Endothelial cell of umbilical vein (primary cell): ENCODE measurements at regions not wholly inside any gene's neighbourhood (a gene's known extent, or its start where the extent isn't known, plus 50 kb on each side); places are given as distances from the start of the nearest gene placed in this dataset.

Experiments used
- BruUV-seq: library from RNA; stranded (reverse); fragments of 400-500 nt; replicated peaks from 2 replicates; lab custom pipeline; 2021; lab: Mats Ljungman, UMichigan
- CTCF ChIA-PET: fragments of 300-600, 350-600 bp; sonication (Branson Sonifier 250); formaldehyde crosslinking; loops from one replicate; lab custom pipeline; 2021; ENCODE audit warnings: antibody characterized with exemption, inconsistent platforms; lab: Charles Lee
- POLR2A ChIA-PET: fragments of 300-600, 350-600 bp; sonication (Branson Sonifier 250); formaldehyde crosslinking; loops from one replicate; lab custom pipeline; 2021; ENCODE audit warnings: antibody characterized with exemption, inconsistent platforms; lab: Charles Lee
- DNase-seq: peaks from one replicate; pipeline ENCODE4 v3.0.0-alpha.2; 2011; ENCODE audit warnings: low read depth, low spot score
- FAIRE-seq: peaks from 2 replicates; lab custom pipeline; 2011; peaks lifted over from hg19 to GRCh38; lab: Jason Lieb, UNC
- H2AFZ ChIP-seq: 2 replicates; pipeline ENCODE4 v1.6.0; 2012; ENCODE audit warnings: low read depth, low read length, control low read depth, inconsistent platforms
- H3K27ac ChIP-seq: 2 replicates; pipeline ENCODE4 v1.5.1; 2011; ENCODE audit warnings: low read depth, mild to moderate bottlenecking, control low read depth, low read length, moderate library complexity; ENCODE audit not compliant: insufficient read depth
- H3K27me3 ChIP-seq, 2 experiments: 2 replicates each; pipeline versions ENCODE4 v1.6.0 to v1.6.1; 2011; ENCODE audit warnings: low read length in 2 of 2, mixed read lengths in 1 of 2; ENCODE audit not compliant: control insufficient read depth in 2 of 2, insufficient read depth in 2 of 2
- H3K36me3 ChIP-seq, 2 experiments: 2 replicates in 1 of 2; 3 replicates in 1 of 2; pipeline ENCODE4 v1.5.1; 2011; ENCODE audit warnings: low read length in 2 of 2, mild to moderate bottlenecking in 1 of 2, moderate library complexity in 1 of 2; ENCODE audit not compliant: control insufficient read depth in 2 of 2, insufficient read depth in 2 of 2; ENCODE audit errors: extremely low read depth in 1 of 2
- H3K4me1 ChIP-seq: 3 replicates; pipeline ENCODE4 v1.5.1; 2011; ENCODE audit warnings: mild to moderate bottlenecking, low read length; ENCODE audit not compliant: control insufficient read depth, insufficient read depth; ENCODE audit errors: extremely low read depth
- H3K4me2 ChIP-seq: 2 replicates; pipeline ENCODE4 v1.6.1; 2011; ENCODE audit warnings: low read length, control low read depth, mixed read lengths; ENCODE audit not compliant: insufficient read depth
- H3K4me3 ChIP-seq, 3 experiments: fragments of 200-600 bp in 1 of 3; sonication (generic), shearing (Covaris generic) in 1 of 3; replicated peaks in 1 of 3; 2 replicates each; pipeline ENCODE4 v1.5.1; 2011 to 2016; ENCODE audit warnings: control low read depth in 3 of 3, low read length in 3 of 3, mild to moderate bottlenecking in 2 of 3, inconsistent platforms in 1 of 3, low read depth in 1 of 3, moderate library complexity in 1 of 3; ENCODE audit not compliant: insufficient read depth in 1 of 3
- H3K79me2 ChIP-seq: 2 replicates; pipeline ENCODE4 v1.6.0; 2012; ENCODE audit warnings: low read length, inconsistent platforms; ENCODE audit not compliant: control insufficient read depth, insufficient read depth
- H3K9ac ChIP-seq: replicated peaks from 2 replicates; pipeline ENCODE3; 2011; ENCODE audit warnings: low read length, control low read depth; ENCODE audit not compliant: insufficient read depth; ENCODE audit errors: extremely low read depth
- H3K9me1 ChIP-seq: replicated peaks from 3 replicates; pipeline ENCODE4 v1.6.0; 2011; ENCODE audit warnings: mild to moderate bottlenecking, low read length; ENCODE audit not compliant: control insufficient read depth, insufficient read depth; ENCODE audit errors: extremely low read depth
- H3K9me3 ChIP-seq: replicated peaks from 2 replicates; pipeline ENCODE4 v1.5.1; 2012; ENCODE audit warnings: low read length, inconsistent platforms; ENCODE audit not compliant: control insufficient read depth, insufficient read depth
- H4K20me1 ChIP-seq: replicated peaks from 2 replicates; pipeline ENCODE3; 2011; ENCODE audit warnings: mild to moderate bottlenecking, low read length; ENCODE audit not compliant: control insufficient read depth, insufficient read depth; ENCODE audit errors: extremely low read depth
- EZH2 ChIP-seq: IDR thresholded peaks from 2 replicates; pipeline ENCODE4 v1.6.1; 2012; ENCODE audit warnings: borderline replicate concordance, low read depth, mild to moderate bottlenecking, moderate library complexity, low read length, inconsistent platforms; ENCODE audit not compliant: severe bottlenecking
- FOS ChIP-seq: IDR thresholded peaks from 2 replicates; pipeline ENCODE4 v1.6.1; 2011; ENCODE audit warnings: mild to moderate bottlenecking, low read length, moderate library complexity, borderline replicate concordance; ENCODE audit not compliant: insufficient read depth
- GATA2 ChIP-seq: IDR thresholded peaks from 2 replicates; pipeline ENCODE4 v1.7.0; 2011; ENCODE audit warnings: low read depth, mild to moderate bottlenecking, moderate library complexity, mixed read lengths, low read length; ENCODE audit not compliant: insufficient read length, insufficient read depth
- JUN ChIP-seq: IDR thresholded peaks from 2 replicates; pipeline ENCODE4 v1.6.1; 2011; ENCODE audit warnings: borderline replicate concordance, low read depth; ENCODE audit not compliant: insufficient read length, insufficient read depth
- MYC ChIP-seq: IDR thresholded peaks from one replicate; pipeline ENCODE4 v1.6.1; 2011; ENCODE audit warnings: mild to moderate bottlenecking, low read depth, low read length
- POLR2A ChIP-seq: IDR thresholded peaks from 2 replicates; pipeline ENCODE4 v1.6.1; 2012; ENCODE audit warnings: low read depth, mild to moderate bottlenecking, control low read depth, low read length
- POLR2AphosphoS5 ChIP-seq: IDR thresholded peaks from 2 replicates; pipeline ENCODE4 v1.6.1; 2012; ENCODE audit warnings: low read depth, mild to moderate bottlenecking, control low read depth, low read length, moderate library complexity; ENCODE audit not compliant: insufficient read depth
- dilution Hi-C: fragments of 300-500 bp; cut with MboI; formaldehyde crosslinking; loops from one replicate; pipeline ENCODE4 v1.15.0; 2019; ENCODE audit warnings: low sequenced_read_pairs; ENCODE audit not compliant: extremely low pct_ligation_motif_present
- intact Hi-C: fragments of 100-400 bp; cut with micrococcal nuclease; formaldehyde crosslinking; loops from one replicate; pipeline ENCODE4 v1.10.0; 2022
- TF ChIP-seq, protein P1 (sequence below): IDR thresholded peaks from 2 replicates; pipeline ENCODE4 v1.6.1; 2011; ENCODE audit not compliant: insufficient read depth, insufficient read length
- TF ChIP-seq, protein P2 (sequence below), 2 donors: IDR thresholded peaks; 1 replicate in 1 of 2; 2 replicates in 1 of 2; pipeline ENCODE4 v1.5.1; 2011; ENCODE audit warnings: low read length in 2 of 2, mild to moderate bottlenecking in 2 of 2, moderate library complexity in 2 of 2, control low read depth in 1 of 2, inconsistent platforms in 1 of 2, low read depth in 1 of 2; ENCODE audit not compliant: insufficient read depth in 1 of 2; ENCODE audit errors: extremely low read depth in 1 of 2

GRCh38 chr4:151997461-151997860 lies 236.7 kb upstream of the GATB start:
- no TSS peak for BruUV-seq
- Histone ChIP-seq H3K4me2 (no peak overlapping the region), H2AFZ (no peak overlapping the region), H3K79me2 (no peaks in the 10 kb centered on the region), H4K20me1 (no peaks in the 10 kb centered on the region), H3K9me3 (no peaks in the 10 kb centered on the region), H3K4me1 (no peaks in the 10 kb centered on the region), H3K27me3 (no peaks in the 10 kb centered on the region), H3K9me1 (no peaks in the 10 kb centered on the region), H3K27ac (no peak overlapping the region), H3K9ac (no peak overlapping the region), H3K4me3 (no peak overlapping the region), H3K36me3 (no peaks in the 10 kb centered on the region)
- no peak for DNase-seq
- POLR2A ChIA-PET, result no interaction called here
- CTCF ChIA-PET, result no interaction called here
- dilution Hi-C loops, result no loop called here
- TF ChIP-seq, protein P1, sequence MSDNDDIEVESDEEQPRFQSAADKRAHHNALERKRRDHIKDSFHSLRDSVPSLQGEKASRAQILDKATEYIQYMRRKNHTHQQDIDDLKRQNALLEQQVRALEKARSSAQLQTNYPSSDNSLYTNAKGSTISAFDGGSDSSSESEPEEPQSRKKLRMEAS, result no peak
- no peak for TF ChIP-seq JUN
- TF ChIP-seq GATA2, result no peak
- TF ChIP-seq, protein P2, sequence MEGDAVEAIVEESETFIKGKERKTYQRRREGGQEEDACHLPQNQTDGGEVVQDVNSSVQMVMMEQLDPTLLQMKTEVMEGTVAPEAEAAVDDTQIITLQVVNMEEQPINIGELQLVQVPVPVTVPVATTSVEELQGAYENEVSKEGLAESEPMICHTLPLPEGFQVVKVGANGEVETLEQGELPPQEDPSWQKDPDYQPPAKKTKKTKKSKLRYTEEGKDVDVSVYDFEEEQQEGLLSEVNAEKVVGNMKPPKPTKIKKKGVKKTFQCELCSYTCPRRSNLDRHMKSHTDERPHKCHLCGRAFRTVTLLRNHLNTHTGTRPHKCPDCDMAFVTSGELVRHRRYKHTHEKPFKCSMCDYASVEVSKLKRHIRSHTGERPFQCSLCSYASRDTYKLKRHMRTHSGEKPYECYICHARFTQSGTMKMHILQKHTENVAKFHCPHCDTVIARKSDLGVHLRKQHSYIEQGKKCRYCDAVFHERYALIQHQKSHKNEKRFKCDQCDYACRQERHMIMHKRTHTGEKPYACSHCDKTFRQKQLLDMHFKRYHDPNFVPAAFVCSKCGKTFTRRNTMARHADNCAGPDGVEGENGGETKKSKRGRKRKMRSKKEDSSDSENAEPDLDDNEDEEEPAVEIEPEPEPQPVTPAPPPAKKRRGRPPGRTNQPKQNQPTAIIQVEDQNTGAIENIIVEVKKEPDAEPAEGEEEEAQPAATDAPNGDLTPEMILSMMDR (IDR thresholded peaks at IDR 0.05; ENCODE audit: extremely low read depth in 1 of 2, insufficient read depth in 1 of 2, low read depth in 1 of 2, low read length in 2 of 2), result no peak
- TF ChIP-seq POLR2A, result no peak
- TF ChIP-seq MYC, result no peak
- no peak for TF ChIP-seq POLR2AphosphoS5
- TF ChIP-seq FOS, result no peak
- no peak for TF ChIP-seq EZH2
- intact Hi-C loops, result no loop called here
- no peak for FAIRE-seq
